ENCODE measurements at regions not wholly inside any gene's neighbourhood (a gene's known extent, or its start where the extent isn't known, plus 50 kb on each side); places are given as distances from the start of the nearest gene placed in this dataset.

DNA sequence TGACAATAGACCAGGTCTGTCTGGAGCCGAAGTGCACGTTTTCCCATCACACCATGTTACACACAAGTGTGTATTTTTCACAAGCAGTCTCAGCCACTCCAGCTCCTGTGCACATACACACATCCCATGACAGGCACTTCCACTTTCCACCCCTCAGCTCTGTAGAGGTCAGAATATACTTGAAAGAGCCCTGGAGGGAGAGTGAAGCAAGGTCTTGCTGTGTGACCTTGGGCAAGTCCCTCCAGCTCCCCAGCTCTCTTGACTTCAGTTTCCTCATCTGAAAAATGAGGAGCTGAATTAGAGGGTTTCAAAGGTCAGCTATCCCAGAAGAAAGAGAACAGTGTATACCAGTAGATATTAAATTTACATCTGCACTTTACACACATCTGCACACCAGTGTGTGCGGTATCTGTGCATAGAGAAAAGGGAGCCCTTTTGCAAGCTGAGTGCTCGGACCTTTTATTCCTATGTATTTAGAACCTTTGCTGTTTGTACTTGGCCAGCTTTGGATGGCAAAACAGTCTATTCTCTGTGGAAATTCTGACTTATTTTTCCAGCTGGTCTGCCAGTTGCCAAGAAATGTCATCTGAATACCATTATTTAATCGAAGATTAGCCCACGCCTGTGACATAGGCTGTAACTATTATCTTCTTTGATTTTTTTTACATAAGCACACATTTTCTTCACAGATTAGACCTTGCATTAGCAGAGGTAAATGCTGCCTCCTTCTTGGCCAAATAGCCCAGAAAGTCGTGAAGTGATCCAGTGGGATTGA is 528.0 kb downstream of the BNC2 start:
- DNase-seq (ENCODE audit: low read depth) = no peak

DNA sequence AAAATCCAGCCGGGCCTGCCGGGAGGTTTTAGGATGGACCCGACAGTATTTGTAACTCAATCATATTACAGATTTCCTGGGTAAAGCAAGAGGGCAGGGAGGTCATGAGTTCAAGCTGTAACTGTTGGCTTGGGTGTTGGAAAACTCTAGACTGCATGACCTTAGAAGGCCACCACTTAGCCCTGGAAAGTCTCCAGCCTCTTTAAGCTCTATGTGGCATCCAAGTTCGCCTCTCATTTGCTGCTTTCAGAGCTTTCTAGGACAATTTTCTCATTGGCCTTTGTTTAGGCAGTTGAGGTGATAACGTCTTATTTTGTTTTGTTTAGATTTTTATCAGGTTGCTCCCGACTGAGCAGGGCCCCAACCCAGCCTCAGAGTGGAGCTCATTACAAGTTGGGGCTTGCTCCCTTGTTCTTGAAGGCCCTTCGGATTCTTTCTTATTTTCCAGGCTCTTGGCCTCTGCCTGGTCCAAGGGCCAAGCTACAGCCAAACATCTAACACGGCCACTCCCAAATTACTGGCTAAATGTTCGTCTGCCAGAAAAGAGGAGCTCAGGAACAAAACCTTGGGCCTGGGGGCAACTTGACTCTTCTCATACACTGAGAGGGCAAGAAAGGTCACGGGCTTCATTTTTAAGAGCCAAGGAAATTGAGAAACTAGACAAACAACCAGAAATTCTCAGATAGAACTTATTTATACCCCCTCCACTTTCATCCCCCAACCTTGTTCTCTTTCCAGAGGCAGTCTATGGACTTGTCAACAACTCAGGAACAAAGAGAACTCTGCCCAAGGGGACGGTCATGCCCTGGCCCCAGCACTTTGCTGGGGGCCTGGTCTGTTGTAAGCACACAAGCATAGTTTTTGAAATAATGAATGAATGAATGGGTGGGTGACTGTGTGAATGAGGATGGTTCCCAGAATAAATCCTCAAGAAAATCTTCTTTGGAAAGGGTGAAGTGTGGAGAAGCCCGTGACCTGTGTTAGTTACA is 526.9 kb downstream of the BNC2 start:
- no peak for DNase-seq (ENCODE audit: low read depth)

- no peak for DNase-seq (ENCODE audit: low read depth)
These were observed 526.1 kb downstream of the BNC2 start for GRCh38 chr9:16344343-16344742.

- no peak for DNase-seq (ENCODE audit: low read depth)
These were observed 524.6 kb downstream of the BNC2 start for GRCh38 chr9:16345902-16346301.

- DNase-seq (ENCODE audit: low read depth) = no peak
These were observed 522.6 kb downstream of the BNC2 start for GRCh38 chr9:16347886-16348285.

DNA sequence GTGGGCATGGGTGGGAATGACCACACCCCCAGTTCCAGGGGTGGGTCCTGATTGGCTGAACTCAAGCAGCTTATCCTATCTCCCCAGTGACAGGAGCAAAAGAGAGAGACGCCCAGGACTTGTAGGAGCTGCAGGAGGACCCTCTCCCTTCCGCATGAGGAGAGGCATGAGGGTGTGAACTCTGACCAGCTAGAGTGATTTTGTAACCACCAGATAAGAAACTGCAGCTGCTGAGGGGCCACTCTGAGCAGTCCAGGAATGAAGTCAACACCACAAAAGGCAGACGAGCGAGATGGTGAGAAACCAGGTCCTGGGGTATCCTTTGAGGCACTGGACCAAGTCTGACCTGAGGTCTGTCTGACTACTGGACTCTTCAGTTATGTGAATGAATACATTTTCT is 521.9 kb downstream of the BNC2 start:
- no peak for DNase-seq (ENCODE audit: low read depth)

DNA sequence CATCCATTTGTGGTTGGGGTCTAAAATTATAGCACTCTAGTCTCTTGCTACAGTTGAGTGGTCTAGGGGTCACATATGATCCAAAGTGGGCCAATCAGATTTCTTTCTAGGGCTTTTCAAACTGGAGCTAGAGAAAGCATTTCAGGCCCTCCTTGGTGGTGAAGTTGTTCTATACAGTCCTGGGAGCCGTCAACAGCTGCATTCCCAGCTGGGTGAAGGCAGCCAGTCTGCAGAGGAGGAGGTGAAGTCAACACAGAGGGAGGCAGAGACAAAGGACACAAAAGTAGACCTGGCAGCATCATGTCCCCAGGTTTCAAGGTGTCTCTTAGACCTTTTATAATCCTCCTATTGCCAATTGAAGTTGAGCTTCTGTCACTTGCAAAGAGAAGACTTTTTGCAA is 518.2 kb downstream of the BNC2 start:
- no peak for DNase-seq (ENCODE audit: low read depth)

DNA sequence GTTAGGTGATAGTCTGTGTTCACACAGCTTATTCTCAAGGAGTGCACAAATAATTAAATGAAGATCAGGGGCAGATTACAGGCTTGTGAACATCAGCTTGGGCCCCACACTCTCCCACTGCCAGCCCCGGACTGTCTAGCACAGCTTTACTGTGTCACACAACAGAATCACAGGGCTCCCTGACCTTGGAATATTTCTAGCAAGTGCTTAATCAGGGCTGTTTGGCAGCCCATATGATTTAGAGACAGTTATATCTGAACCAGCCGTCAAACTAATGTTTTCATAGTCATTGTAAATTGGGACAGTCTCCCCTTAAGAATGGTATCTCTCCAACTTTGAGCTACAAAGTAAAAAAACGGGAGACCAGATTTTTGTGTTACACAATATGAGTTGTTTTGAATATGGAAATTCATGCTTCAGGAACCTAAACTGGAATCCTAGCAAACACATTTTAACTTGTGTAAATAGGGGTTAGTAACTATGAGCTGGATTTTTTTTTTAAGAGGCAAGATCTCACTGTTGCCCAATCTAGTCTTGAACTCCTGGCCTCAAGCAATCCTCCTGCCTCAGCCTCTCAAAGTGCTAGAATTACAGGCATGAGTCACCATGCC is 517.6 kb downstream of the BNC2 start:
- no peak for DNase-seq (ENCODE audit: low read depth)

DNA sequence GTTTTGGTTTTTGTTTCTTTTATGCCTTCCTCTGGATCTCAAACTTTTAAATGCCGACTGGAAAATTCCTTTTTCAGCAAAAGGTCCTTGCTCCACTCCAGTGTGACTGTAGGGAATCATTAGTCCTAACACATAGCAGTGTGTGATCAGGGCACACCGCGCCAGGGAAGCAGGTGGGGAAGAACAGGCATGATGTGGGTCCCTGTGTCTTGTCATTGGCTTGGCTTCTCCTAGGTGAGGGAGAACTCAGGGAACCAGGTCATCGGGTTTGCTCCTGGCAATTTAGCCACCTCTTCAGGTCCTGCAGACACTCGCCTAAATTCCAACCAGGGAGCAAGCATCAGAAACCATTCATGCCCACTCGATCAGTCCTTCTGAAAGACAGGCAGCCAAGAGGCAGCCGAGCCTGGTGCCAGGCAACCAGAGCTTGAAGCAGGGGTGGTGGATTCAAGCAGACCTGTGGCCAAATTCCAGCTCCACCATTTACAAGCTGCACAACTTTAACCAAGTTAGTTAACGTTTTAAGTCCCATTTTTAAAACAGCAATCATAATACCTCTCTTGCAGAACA is 514.2 kb downstream of the BNC2 start:
- DNase-seq (ENCODE audit: low read depth) = no peak

DNA sequence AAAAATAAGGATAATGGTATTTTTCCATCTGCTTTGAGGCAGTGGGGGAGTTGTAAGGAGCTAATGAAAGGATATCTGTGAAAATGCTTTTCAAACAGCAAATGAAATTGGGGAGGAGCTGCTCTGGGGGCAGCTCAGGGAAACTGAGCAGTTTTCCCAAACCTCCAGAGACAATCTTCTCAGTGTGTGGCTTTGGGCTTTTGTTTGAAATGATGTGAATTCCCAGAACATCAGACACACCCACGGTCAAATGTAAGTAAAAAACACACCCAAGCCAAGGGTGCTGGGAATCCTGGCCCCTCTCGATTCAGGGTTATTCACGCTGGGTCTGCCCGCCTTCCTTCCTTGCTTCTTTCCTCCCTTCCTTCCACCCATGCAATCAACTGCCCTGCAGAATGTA is 512.6 kb downstream of the BNC2 start:
- no peak for DNase-seq (ENCODE audit: low read depth)

- no peak for DNase-seq (ENCODE audit: low read depth)
These were observed 511.7 kb downstream of the BNC2 start for GRCh38 chr9:16358751-16359150.

All from stimulated activated CD8-positive, alpha-beta memory T cell treated with anti-CD3 and anti-CD28 coated beads, Interleukin-15, amount 100 ng/mL, for 24 hours (primary cell).